ENCODE measurements at regions not wholly inside any gene's neighbourhood (a gene's known extent, or its start where the extent isn't known, plus 50 kb on each side); places are given as distances from the start of the nearest gene placed in this dataset.

GRCh38 chr18:24736662-24737330 lies 276.4 kb downstream of the HRH4 start:
- Mint-ChIP-seq H3K27ac (no peak overlapping the region), H3K4me1 (peaks cover 5% of the 10 kb centered on the region), H3K27me3 (ENCODE audit: low read depth) (no peaks in the 10 kb centered on the region), H3K36me3 (no peaks in the 10 kb centered on the region), H3K4me3 (no peak overlapping the region), H3K9me3 (peaks cover 4% of the 10 kb centered on the region)
- ATAC-seq (no peak), DNase-seq (ENCODE audit: low spot score) (no peak)
- ChIA-PET POLR2A (no interaction called here), CTCF (interaction anchor here (0.9 to 4.0 kb wide), 2 partner anchors 10 to 248 kb away, joined by 3 to 16 read pairs; no protein-coding TSS in a partner anchor)
- no peak for TF ChIP-seq NR2C2 (CRISPR knock-in tag; IDR thresholded peaks at IDR 0.05)
- TF ChIP-seq, protein P1, sequence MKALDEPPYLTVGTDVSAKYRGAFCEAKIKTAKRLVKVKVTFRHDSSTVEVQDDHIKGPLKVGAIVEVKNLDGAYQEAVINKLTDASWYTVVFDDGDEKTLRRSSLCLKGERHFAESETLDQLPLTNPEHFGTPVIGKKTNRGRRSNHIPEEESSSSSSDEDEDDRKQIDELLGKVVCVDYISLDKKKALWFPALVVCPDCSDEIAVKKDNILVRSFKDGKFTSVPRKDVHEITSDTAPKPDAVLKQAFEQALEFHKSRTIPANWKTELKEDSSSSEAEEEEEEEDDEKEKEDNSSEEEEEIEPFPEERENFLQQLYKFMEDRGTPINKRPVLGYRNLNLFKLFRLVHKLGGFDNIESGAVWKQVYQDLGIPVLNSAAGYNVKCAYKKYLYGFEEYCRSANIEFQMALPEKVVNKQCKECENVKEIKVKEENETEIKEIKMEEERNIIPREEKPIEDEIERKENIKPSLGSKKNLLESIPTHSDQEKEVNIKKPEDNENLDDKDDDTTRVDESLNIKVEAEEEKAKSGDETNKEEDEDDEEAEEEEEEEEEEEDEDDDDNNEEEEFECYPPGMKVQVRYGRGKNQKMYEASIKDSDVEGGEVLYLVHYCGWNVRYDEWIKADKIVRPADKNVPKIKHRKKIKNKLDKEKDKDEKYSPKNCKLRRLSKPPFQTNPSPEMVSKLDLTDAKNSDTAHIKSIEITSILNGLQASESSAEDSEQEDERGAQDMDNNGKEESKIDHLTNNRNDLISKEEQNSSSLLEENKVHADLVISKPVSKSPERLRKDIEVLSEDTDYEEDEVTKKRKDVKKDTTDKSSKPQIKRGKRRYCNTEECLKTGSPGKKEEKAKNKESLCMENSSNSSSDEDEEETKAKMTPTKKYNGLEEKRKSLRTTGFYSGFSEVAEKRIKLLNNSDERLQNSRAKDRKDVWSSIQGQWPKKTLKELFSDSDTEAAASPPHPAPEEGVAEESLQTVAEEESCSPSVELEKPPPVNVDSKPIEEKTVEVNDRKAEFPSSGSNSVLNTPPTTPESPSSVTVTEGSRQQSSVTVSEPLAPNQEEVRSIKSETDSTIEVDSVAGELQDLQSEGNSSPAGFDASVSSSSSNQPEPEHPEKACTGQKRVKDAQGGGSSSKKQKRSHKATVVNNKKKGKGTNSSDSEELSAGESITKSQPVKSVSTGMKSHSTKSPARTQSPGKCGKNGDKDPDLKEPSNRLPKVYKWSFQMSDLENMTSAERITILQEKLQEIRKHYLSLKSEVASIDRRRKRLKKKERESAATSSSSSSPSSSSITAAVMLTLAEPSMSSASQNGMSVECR (CRISPR knock-in tag; IDR thresholded peaks at IDR 0.05; ENCODE audit: borderline replicate concordance), result no peak
- TF ChIP-seq ZNF263 (CRISPR knock-in tag; IDR thresholded peaks at IDR 0.05; ENCODE audit: low read depth), result no peak
- TF ChIP-seq IRF2 (CRISPR knock-in tag; IDR thresholded peaks at IDR 0.05; ENCODE audit: borderline replicate concordance, low read depth), result no peak
- no peak for TF ChIP-seq SOX15 (CRISPR knock-in tag; IDR thresholded peaks at IDR 0.05)
- TF ChIP-seq, protein P2, sequence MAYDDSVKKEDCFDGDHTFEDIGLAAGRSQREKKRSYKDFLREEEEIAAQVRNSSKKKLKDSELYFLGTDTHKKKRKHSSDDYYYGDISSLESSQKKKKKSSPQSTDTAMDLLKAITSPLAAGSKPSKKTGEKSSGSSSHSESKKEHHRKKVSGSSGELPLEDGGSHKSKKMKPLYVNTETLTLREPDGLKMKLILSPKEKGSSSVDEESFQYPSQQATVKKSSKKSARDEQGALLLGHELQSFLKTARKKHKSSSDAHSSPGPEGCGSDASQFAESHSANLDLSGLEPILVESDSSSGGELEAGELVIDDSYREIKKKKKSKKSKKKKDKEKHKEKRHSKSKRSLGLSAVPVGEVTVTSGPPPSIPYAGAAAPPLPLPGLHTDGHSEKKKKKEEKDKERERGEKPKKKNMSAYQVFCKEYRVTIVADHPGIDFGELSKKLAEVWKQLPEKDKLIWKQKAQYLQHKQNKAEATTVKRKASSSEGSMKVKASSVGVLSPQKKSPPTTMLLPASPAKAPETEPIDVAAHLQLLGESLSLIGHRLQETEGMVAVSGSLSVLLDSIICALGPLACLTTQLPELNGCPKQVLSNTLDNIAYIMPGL (CRISPR knock-in tag; IDR thresholded peaks at IDR 0.05), result no peak
- no peak for TF ChIP-seq FOXJ3 (CRISPR knock-in tag; IDR thresholded peaks at IDR 0.05; ENCODE audit: borderline replicate concordance)
- TF ChIP-seq SP1 (CRISPR knock-in tag; conservative IDR thresholded peaks at IDR 0.05), result no peak
- no peak for TF ChIP-seq NFYB (CRISPR knock-in tag; conservative IDR thresholded peaks at IDR 0.05; ENCODE audit: low read depth)
- TF ChIP-seq, protein P3, sequence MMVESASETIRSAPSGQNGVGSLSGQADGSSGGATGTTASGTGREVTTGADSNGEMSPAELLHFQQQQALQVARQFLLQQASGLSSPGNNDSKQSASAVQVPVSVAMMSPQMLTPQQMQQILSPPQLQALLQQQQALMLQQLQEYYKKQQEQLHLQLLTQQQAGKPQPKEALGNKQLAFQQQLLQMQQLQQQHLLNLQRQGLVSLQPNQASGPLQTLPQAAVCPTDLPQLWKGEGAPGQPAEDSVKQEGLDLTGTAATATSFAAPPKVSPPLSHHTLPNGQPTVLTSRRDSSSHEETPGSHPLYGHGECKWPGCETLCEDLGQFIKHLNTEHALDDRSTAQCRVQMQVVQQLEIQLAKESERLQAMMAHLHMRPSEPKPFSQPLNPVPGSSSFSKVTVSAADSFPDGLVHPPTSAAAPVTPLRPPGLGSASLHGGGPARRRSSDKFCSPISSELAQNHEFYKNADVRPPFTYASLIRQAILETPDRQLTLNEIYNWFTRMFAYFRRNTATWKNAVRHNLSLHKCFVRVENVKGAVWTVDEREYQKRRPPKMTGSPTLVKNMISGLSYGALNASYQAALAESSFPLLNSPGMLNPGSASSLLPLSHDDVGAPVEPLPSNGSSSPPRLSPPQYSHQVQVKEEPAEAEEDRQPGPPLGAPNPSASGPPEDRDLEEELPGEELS (CRISPR knock-in tag; IDR thresholded peaks at IDR 0.05), result no peak
- TF ChIP-seq TCF7 (CRISPR knock-in tag; IDR thresholded peaks at IDR 0.05; ENCODE audit: low read depth), result no peak
- no peak for TF ChIP-seq ZNF317 (CRISPR knock-in tag; IDR thresholded peaks at IDR 0.05; ENCODE audit: borderline replicate concordance, low read depth)

- H3K4me1 Mint-ChIP-seq, result peaks cover 13% of the 10 kb centered on the region
- no peak overlapping the region for H3K27ac Mint-ChIP-seq
- H3K9me3 Mint-ChIP-seq, result peaks cover 4% of the 10 kb centered on the region
- no peaks in the 10 kb centered on the region for H3K36me3 Mint-ChIP-seq
- CTCF ChIA-PET, result interaction anchor here (0.9 kb wide), 1 partner anchor 227 kb away, joined by 3 read pairs; no protein-coding TSS in a partner anchor
- ATAC-seq, result no peak
- H3K4me3 Mint-ChIP-seq, result no peak overlapping the region
- POLR2A ChIA-PET, result no interaction called here
- no peak for DNase-seq (ENCODE audit: low spot score)
- H3K27me3 Mint-ChIP-seq (ENCODE audit: low read depth), result no peaks in the 10 kb centered on the region; the same call in 1 of the 2 replicates
- TF ChIP-seq ETV6 (CRISPR knock-in tag; IDR thresholded peaks at IDR 0.05) (no peak), EMX1 (CRISPR knock-in tag; IDR thresholded peaks at IDR 0.05) (no peak), RELA (CRISPR knock-in tag; IDR thresholded peaks at IDR 0.05; ENCODE audit: borderline replicate concordance) (no peak), ZNF219 (CRISPR knock-in tag; IDR thresholded peaks at IDR 0.05; ENCODE audit: borderline replicate concordance) (no peak), ELF4 (CRISPR knock-in tag; IDR thresholded peaks at IDR 0.05; ENCODE audit: low read depth) (no peak), JUN (CRISPR knock-in tag; IDR thresholded peaks at IDR 0.05) (no peak), MXD4 (CRISPR knock-in tag; IDR thresholded peaks at IDR 0.05; ENCODE audit: borderline replicate concordance) (no peak)
- TF ChIP-seq, protein P4, sequence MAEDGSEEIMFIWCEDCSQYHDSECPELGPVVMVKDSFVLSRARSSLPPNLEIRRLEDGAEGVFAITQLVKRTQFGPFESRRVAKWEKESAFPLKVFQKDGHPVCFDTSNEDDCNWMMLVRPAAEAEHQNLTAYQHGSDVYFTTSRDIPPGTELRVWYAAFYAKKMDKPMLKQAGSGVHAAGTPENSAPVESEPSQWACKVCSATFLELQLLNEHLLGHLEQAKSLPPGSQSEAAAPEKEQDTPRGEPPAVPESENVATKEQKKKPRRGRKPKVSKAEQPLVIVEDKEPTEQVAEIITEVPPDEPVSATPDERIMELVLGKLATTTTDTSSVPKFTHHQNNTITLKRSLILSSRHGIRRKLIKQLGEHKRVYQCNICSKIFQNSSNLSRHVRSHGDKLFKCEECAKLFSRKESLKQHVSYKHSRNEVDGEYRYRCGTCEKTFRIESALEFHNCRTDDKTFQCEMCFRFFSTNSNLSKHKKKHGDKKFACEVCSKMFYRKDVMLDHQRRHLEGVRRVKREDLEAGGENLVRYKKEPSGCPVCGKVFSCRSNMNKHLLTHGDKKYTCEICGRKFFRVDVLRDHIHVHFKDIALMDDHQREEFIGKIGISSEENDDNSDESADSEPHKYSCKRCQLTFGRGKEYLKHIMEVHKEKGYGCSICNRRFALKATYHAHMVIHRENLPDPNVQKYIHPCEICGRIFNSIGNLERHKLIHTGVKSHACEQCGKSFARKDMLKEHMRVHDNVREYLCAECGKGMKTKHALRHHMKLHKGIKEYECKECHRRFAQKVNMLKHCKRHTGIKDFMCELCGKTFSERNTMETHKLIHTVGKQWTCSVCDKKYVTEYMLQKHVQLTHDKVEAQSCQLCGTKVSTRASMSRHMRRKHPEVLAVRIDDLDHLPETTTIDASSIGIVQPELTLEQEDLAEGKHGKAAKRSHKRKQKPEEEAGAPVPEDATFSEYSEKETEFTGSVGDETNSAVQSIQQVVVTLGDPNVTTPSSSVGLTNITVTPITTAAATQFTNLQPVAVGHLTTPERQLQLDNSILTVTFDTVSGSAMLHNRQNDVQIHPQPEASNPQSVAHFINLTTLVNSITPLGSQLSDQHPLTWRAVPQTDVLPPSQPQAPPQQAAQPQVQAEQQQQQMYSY (CRISPR knock-in tag; IDR thresholded peaks at IDR 0.05), result no peak
- TF ChIP-seq, protein P5, sequence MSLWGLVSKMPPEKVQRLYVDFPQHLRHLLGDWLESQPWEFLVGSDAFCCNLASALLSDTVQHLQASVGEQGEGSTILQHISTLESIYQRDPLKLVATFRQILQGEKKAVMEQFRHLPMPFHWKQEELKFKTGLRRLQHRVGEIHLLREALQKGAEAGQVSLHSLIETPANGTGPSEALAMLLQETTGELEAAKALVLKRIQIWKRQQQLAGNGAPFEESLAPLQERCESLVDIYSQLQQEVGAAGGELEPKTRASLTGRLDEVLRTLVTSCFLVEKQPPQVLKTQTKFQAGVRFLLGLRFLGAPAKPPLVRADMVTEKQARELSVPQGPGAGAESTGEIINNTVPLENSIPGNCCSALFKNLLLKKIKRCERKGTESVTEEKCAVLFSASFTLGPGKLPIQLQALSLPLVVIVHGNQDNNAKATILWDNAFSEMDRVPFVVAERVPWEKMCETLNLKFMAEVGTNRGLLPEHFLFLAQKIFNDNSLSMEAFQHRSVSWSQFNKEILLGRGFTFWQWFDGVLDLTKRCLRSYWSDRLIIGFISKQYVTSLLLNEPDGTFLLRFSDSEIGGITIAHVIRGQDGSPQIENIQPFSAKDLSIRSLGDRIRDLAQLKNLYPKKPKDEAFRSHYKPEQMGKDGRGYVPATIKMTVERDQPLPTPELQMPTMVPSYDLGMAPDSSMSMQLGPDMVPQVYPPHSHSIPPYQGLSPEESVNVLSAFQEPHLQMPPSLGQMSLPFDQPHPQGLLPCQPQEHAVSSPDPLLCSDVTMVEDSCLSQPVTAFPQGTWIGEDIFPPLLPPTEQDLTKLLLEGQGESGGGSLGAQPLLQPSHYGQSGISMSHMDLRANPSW (CRISPR knock-in tag; conservative IDR thresholded peaks at IDR 0.05; ENCODE audit: low read depth), result no peak
Observed at GRCh38 chr18:24740829-24741228, 280.4 kb downstream of the HRH4 start.

Data from WTC11 (cell line).